Tibial nerve (tissue), 4 donors: ENCODE measurements at regions not wholly inside any gene's neighbourhood (a gene's known extent, or its start where the extent isn't known, plus 50 kb on each side); places are given as distances from the start of the nearest gene placed in this dataset.

Experiments used
- CTCF ChIP-seq, 5 experiments: fragments of 200-600 bp in 3 of 5; fragments of 450-650 bp in 2 of 5; sonication (generic) in 3 of 5; IDR thresholded peaks; one replicate each; pipeline ENCODE4 v1.5.1; 2016 to 2019; ENCODE audit warnings: antibody characterized with exemption in 5 of 5, mild to moderate bottlenecking in 3 of 5, moderate library complexity in 2 of 5
- EP300 ChIP-seq, 2 donors: sonication (generic); formaldehyde crosslinking; IDR thresholded peaks; one replicate each; pipeline ENCODE4 v1.6.1; 2017; ENCODE audit warnings: antibody characterized with exemption in 2 of 2, mild to moderate bottlenecking in 1 of 2

DNA sequence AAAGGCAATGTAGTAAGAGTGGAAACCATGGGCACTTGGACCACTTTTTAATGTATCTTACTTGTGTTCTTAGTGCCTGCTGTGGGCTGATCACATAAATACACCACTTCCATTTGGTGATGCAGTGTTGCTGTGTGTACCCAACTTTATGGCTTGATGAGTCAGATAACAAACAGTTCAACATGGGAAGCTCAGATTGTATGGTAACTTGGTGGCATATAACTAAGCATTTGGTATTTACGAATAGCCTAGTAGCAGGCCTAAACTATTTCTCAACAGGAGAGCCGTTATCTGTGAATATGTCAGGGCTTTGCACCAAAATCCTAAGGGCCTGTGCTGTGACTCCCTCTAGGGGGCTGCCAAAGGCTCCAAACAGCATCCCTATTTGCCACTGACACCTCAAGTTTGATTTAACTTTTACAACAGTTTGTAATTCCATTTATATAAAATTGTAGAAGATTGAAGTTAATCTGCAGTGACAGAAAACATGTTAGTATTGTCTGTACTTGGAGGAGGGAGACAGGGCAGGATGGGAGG, 640.4 kb upstream of the CADM2 start:
- TF ChIP-seq CTCF (IDR thresholded peaks at IDR 0.05) (no peak), EP300 (IDR thresholded peaks at IDR 0.05) (no peak)
